DND-41 (cell line): ENCODE measurements at regions not wholly inside any gene's neighbourhood (a gene's known extent, or its start where the extent isn't known, plus 50 kb on each side); places are given as distances from the start of the nearest gene placed in this dataset.

Experiments used
- EZH2 ChIP-seq: IDR thresholded peaks from 3 replicates; pipeline ENCODE4 v1.6.1; 2012; ENCODE audit warnings: borderline replicate concordance, low read depth, mild to moderate bottlenecking, moderate library complexity, low read length, inconsistent platforms; ENCODE audit not compliant: severe bottlenecking
- TF ChIP-seq, protein P1 (sequence below): IDR thresholded peaks from 2 replicates; pipeline ENCODE4 v1.5.1; 2012; ENCODE audit warnings: borderline replicate concordance, low read length, moderate library complexity, mild to moderate bottlenecking; ENCODE audit not compliant: poor library complexity, severe bottlenecking; ENCODE audit errors: extremely low read depth

- TF ChIP-seq EZH2 = no peak
- TF ChIP-seq, protein P1, sequence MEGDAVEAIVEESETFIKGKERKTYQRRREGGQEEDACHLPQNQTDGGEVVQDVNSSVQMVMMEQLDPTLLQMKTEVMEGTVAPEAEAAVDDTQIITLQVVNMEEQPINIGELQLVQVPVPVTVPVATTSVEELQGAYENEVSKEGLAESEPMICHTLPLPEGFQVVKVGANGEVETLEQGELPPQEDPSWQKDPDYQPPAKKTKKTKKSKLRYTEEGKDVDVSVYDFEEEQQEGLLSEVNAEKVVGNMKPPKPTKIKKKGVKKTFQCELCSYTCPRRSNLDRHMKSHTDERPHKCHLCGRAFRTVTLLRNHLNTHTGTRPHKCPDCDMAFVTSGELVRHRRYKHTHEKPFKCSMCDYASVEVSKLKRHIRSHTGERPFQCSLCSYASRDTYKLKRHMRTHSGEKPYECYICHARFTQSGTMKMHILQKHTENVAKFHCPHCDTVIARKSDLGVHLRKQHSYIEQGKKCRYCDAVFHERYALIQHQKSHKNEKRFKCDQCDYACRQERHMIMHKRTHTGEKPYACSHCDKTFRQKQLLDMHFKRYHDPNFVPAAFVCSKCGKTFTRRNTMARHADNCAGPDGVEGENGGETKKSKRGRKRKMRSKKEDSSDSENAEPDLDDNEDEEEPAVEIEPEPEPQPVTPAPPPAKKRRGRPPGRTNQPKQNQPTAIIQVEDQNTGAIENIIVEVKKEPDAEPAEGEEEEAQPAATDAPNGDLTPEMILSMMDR = no peak
Observed at GRCh38 chr5:161988077-161988476, 79.5 kb upstream of the GABRG2 start.
